Mesenteric fat pad (tissue), 1 donor: ENCODE measurements at regions not wholly inside any gene's neighbourhood (a gene's known extent, or its start where the extent isn't known, plus 50 kb on each side); places are given as distances from the start of the nearest gene placed in this dataset.

ENCODE experiments used
- DNase-seq: peaks from one replicate; pipeline ENCODE4 v3.0.0-alpha.2; 2020; ENCODE audit warnings: low spot score
- donor health status: DM: yes; HTN: yes; CAD: no.

- no peak for DNase-seq
Measured at GRCh38 chr13:59514316-59514715, 649.4 kb downstream of the DIAPH3 start.

- no peak for DNase-seq
Measured at GRCh38 chr13:59519819-59520218, 643.9 kb downstream of the DIAPH3 start.

GRCh38 chr13:59521549-59521948, 642.2 kb downstream of the DIAPH3 start:
- DNase-seq, result no peak

GRCh38 chr13:59522652-59523051, 641.1 kb downstream of the DIAPH3 start:
- DNase-seq, result no peak

- DNase-seq, result no peak
Measured at GRCh38 chr13:59527500-59527899, 636.2 kb downstream of the DIAPH3 start.

GRCh38 chr13:59531571-59532091, 632.1 kb downstream of the DIAPH3 start:
- no peak for DNase-seq

- DNase-seq, result no peak
Measured at GRCh38 chr13:59532405-59532804, 631.3 kb downstream of the DIAPH3 start.

GRCh38 chr13:59533561-59534555, 629.9 kb downstream of the DIAPH3 start:
- DNase-seq, result no peak

- DNase-seq, result no peak
Measured at GRCh38 chr13:59534806-59535205, 628.9 kb downstream of the DIAPH3 start.

- DNase-seq, result no peak
Measured at GRCh38 chr13:59537500-59537899, 626.2 kb downstream of the DIAPH3 start.

GRCh38 chr13:59538512-59538911, 625.2 kb downstream of the DIAPH3 start:
- DNase-seq, result no peak

GRCh38 chr13:59542303-59542702, 621.4 kb downstream of the DIAPH3 start:
- DNase-seq, result no peak

- no peak for DNase-seq
Measured at GRCh38 chr13:59543418-59543817, 620.3 kb downstream of the DIAPH3 start.

- no peak for DNase-seq
Measured at GRCh38 chr13:59545007-59545406, 618.7 kb downstream of the DIAPH3 start.

GRCh38 chr13:59546178-59546577, 617.5 kb downstream of the DIAPH3 start:
- DNase-seq, result no peak

- no peak for DNase-seq
Measured at GRCh38 chr13:59547950-59548349, 615.8 kb downstream of the DIAPH3 start.

GRCh38 chr13:59562924-59563323, 600.8 kb downstream of the DIAPH3 start:
- no peak for DNase-seq

GRCh38 chr13:59566561-59566960, 597.2 kb downstream of the DIAPH3 start:
- no peak for DNase-seq

GRCh38 chr13:59568306-59568705, 595.4 kb downstream of the DIAPH3 start:
- DNase-seq, result no peak

GRCh38 chr13:59570204-59570603, 593.5 kb downstream of the DIAPH3 start:
- no peak for DNase-seq

- no peak for DNase-seq
Measured at GRCh38 chr13:59584101-59584500, 579.6 kb downstream of the DIAPH3 start.

GRCh38 chr13:59584761-59585670, 578.7 kb downstream of the DIAPH3 start:
- no peak for DNase-seq
